GM12878 (cell line): ENCODE measurements at regions not wholly inside any gene's neighbourhood (a gene's known extent, or its start where the extent isn't known, plus 50 kb on each side); places are given as distances from the start of the nearest gene placed in this dataset.

Experiments
- ATAC-seq: fragments of 200-7000 bp; cut with Tn5 transposase; 3 replicates; pipeline ENCODE4 v1.9.1; 2020; ENCODE audit warnings: mild to moderate bottlenecking, moderate library complexity
- BruUV-seq: library from RNA; stranded (reverse); fragments of 400-500 nt; replicated peaks from 2 replicates; lab custom pipeline; 2021; lab: Mats Ljungman, UMichigan
- CTCF ChIA-PET: fragments of 300-600 bp; sonication (Branson Sonifier 250); formaldehyde crosslinking; extraction: SDS; loops from one replicate; lab custom pipeline; 2021; ENCODE audit warnings: inconsistent platforms; lab: Yijun Ruan, JAX
- POLR2A ChIA-PET: fragments of 350-600 bp; formaldehyde crosslinking; extraction: SDS; loops from one replicate; lab custom pipeline; 2021; ENCODE audit warnings: inconsistent platforms; lab: Charles Lee
- RAD21 ChIA-PET: fragments of 300-600 bp; sonication (Branson Sonifier 250); formaldehyde crosslinking; loops from one replicate; lab custom pipeline; 2023; ENCODE audit warnings: antibody characterized with exemption; ENCODE audit not compliant: unreplicated experiment; lab: Charles Lee
- SMC1A ChIA-PET: fragments of 300-600 bp; sonication (Branson Sonifier 250); formaldehyde crosslinking; loops from one replicate; lab custom pipeline; 2023; ENCODE audit not compliant: unreplicated experiment, uncharacterized antibody; lab: Charles Lee
- DNase-seq: peaks from one replicate; pipeline ENCODE4 v3.0.0-alpha.2; 2011; ENCODE audit warnings: low read depth, low spot score
- FAIRE-seq: peaks from 3 replicates; lab custom pipeline; 2011; peaks lifted over from hg19 to GRCh38; lab: Jason Lieb, UNC
- H2AFZ ChIP-seq: 2 replicates; pipeline ENCODE4 v1.6.0; 2011; ENCODE audit warnings: low read depth, low read length, control low read depth; ENCODE audit not compliant: control insufficient read depth
- H3K27ac ChIP-seq: 2 replicates; pipeline ENCODE4 v1.5.1; 2011; ENCODE audit warnings: control low read depth; ENCODE audit not compliant: control insufficient read depth, insufficient read depth
- H3K27me3 ChIP-seq, 2 experiments: replicated peaks in 1 of 2; 2 replicates each; pipeline versions ENCODE4 v1.6.0 to v1.6.1; 2011; ENCODE audit warnings: low read length in 1 of 2; ENCODE audit not compliant: control insufficient read depth in 2 of 2, insufficient read depth in 2 of 2
- H3K36me3 ChIP-seq, 2 experiments: 2 replicates each; pipeline ENCODE4 v1.5.1; 2011; ENCODE audit warnings: low read length in 1 of 2; ENCODE audit not compliant: control insufficient read depth in 2 of 2, insufficient read depth in 2 of 2
- H3K4me1 ChIP-seq: 2 replicates; pipeline ENCODE4 v1.6.1; 2011; ENCODE audit warnings: mild to moderate bottlenecking, low read length, moderate library complexity, mixed read lengths; ENCODE audit not compliant: control insufficient read depth, insufficient read depth
- H3K4me2 ChIP-seq: 2 replicates; pipeline ENCODE4 v1.6.0; 2011; ENCODE audit warnings: control low read depth; ENCODE audit not compliant: control insufficient read depth, insufficient read depth
- H3K4me3 ChIP-seq: fragments of 200-600 bp; sonication (generic); 2 replicates; pipeline ENCODE4 v1.5.1; 2016
- H3K79me2 ChIP-seq: 2 replicates; pipeline ENCODE4 v1.6.0; 2011; ENCODE audit warnings: low read length; ENCODE audit not compliant: control insufficient read depth, insufficient read depth
- H3K9ac ChIP-seq: 2 replicates; pipeline ENCODE4 v1.8.0; 2011; ENCODE audit warnings: low read length, control low read depth, mixed read lengths; ENCODE audit not compliant: control insufficient read depth, insufficient read depth
- H3K9me3 ChIP-seq: replicated peaks from 3 replicates; pipeline ENCODE4 v1.5.1; 2011; ENCODE audit warnings: mild to moderate bottlenecking, low read length; ENCODE audit not compliant: control insufficient read depth, insufficient read depth
- H4K20me1 ChIP-seq: 2 replicates; pipeline ENCODE4 v1.6.0; 2011; ENCODE audit not compliant: control insufficient read depth, insufficient read depth
- ATF2 ChIP-seq: IDR thresholded peaks from 2 replicates; pipeline ENCODE4 v1.6.1; 2012; ENCODE audit warnings: low read length, inconsistent platforms
- E2F8 ChIP-seq: fragments of 450-650 bp; IDR thresholded peaks from 2 replicates; pipeline ENCODE4 v1.6.1; 2018; ENCODE audit warnings: mild to moderate bottlenecking, low read depth, moderate library complexity; ENCODE audit not compliant: partially characterized antibody
- NFYB ChIP-seq: IDR thresholded peaks from 2 replicates; pipeline ENCODE4 v1.6.1; 2011; ENCODE audit warnings: low read depth, mild to moderate bottlenecking, low read length, improper control_type of control experiment, moderate library complexity; ENCODE audit not compliant: insufficient read depth
- SIX5 ChIP-seq: IDR thresholded peaks from 2 replicates; pipeline ENCODE4 v1.6.1; 2011; ENCODE audit warnings: mild to moderate bottlenecking, low read depth, low read length, moderate library complexity; ENCODE audit not compliant: severe bottlenecking
- STAT1 ChIP-seq: fragments of 450-650 bp; conservative IDR thresholded peaks from 2 replicates; pipeline ENCODE4 v1.6.1; 2014; ENCODE audit warnings: antibody characterized with exemption, mild to moderate bottlenecking
- WGBS: methylation state at CpG from one replicate; pipeline ENCODE4 v1.1.6; 2016; ENCODE audit warnings: low lambda C conversion rate; ENCODE audit not compliant: insufficient replicate concordance, insufficient coverage; ENCODE audit errors: missing lambda C conversion rate; 5-methylcytosine and 5-hydroxymethylcytosine counted together
- in situ Hi-C: fragments of 300-500 bp; cut with MboI; formaldehyde crosslinking; loops from 9 replicates; pipeline ENCODE4 v1.14.3; 2018; ENCODE audit warnings: mixed read lengths
- intact Hi-C: fragments of 100-400 bp; cut with micrococcal nuclease; formaldehyde crosslinking; loops from one replicate; pipeline ENCODE4 v1.14.2; 2022; ENCODE audit not compliant: unreplicated experiment

GRCh38 chr18:2448565-2449151 lies 122.6 kb downstream of the METTL4 start:
- CTCF ChIA-PET = no interaction called here
- in situ Hi-C loops (no loop called here), intact Hi-C loops (no loop called here)
- Histone ChIP-seq H3K4me3 (no peak overlapping the region), H2AFZ (no peak overlapping the region), H3K27me3 (no peaks in the 10 kb centered on the region), H4K20me1 (no peaks in the 10 kb centered on the region), H3K4me2 (no peak overlapping the region), H3K79me2 (no peaks in the 10 kb centered on the region), H3K27ac (no peak overlapping the region), H3K9me3 (no peaks in the 10 kb centered on the region), H3K4me1 (no peaks in the 10 kb centered on the region), H3K9ac (no peak overlapping the region), H3K36me3 (no peaks in the 10 kb centered on the region)
- POLR2A ChIA-PET = no interaction called here
- WGBS = 6% methylated on average over 2 of the region's 2 CpGs
- DNase-seq = no peak
- SMC1A ChIA-PET = no interaction called here
- BruUV-seq = no TSS peak
- FAIRE-seq = no peak
- RAD21 ChIA-PET = no interaction called here
- TF ChIP-seq E2F8 (no peak), NFYB (no peak), STAT1 (no peak), ATF2 (no peak), SIX5 (no peak)
- no peak for ATAC-seq
